ENCODE measurements at regions not wholly inside any gene's neighbourhood (a gene's known extent, or its start where the extent isn't known, plus 50 kb on each side); places are given as distances from the start of the nearest gene placed in this dataset.
A peak's percentile ranks its signal among the peaks of the same experiment; 100 is the strongest.

DNA sequence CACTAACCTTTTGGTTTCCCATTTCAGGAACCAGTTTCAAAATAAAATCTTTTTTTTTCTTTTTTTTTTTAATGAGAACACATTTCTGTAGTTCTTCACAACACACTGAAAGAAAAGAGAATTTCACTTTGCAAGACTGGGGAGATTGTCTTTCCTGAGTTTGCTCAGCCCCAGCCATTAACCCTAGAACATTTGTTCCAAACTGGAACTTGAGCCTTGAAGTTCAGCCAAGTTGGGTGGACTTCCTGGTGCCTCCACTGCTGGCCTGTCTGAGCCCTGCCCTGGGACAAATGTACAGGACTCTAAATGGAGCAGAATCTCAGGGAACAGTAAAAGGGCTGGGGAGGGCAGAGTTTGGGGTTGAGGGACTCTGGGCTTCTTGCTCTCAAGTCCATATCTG is 196.4 kb upstream of the LPP start:
- no peak for DNase-seq

- peak; percentile 80 for DNase-seq
These were observed 195.4 kb upstream of the LPP start for GRCh38 chr3:187958432-187959003.

DNA sequence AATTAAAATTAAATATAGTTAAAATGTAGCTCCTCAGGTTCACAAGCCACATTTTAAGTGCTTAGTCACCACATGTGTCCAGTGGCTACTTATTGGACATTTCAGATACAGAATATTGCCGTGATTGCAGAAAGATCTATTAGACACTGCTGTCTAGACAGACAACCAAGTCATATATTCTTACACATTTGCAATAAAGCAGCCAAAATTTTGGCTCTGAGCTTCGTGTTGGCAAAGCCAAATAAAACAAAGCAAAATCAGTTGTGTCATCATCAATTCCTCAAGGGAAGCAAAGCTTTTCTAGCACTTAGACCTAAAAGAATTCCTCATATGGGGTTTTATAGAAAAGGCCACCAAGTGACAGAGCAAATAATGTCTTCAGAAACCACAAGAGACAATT is 193.1 kb upstream of the LPP start:
- DNase-seq, result no peak

GRCh38 chr3:187961366-187961765 is 192.6 kb upstream of the LPP start:
- DNase-seq, result no peak

DNA sequence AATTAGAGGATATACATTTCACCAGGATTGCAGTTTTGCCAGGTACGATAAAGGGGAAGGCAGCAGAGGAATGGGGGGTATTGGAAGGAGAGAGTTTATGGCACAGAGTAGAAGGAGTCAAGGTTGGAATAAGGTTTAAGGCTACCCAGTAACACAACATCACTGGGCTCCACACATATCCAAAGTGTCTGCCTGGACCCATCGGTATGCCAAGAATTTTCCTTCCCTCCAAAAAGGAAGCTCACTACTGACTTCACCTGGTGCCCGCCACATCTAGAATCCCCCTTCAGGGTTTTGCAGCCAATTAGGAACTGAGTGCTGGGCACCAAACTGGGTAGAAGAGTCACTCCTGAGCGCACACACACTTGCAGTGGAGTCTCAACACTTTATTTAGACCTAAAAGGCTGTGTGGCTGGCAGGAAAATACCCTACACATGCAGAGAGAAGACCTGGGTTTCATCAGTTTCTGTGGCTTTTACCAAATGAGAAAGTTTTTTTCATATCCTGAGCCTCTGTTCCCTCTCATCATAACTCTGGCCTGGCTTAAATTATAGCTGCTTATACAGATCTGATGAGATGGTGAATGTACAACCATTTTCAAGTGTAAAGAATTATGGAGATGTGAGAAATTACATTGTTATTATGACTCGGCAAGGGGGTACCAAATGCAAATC is 190.8 kb upstream of the LPP start:
- no peak for DNase-seq

- DNase-seq, result no peak
These were observed 190.1 kb upstream of the LPP start for GRCh38 chr3:187963677-187964385.

DNA sequence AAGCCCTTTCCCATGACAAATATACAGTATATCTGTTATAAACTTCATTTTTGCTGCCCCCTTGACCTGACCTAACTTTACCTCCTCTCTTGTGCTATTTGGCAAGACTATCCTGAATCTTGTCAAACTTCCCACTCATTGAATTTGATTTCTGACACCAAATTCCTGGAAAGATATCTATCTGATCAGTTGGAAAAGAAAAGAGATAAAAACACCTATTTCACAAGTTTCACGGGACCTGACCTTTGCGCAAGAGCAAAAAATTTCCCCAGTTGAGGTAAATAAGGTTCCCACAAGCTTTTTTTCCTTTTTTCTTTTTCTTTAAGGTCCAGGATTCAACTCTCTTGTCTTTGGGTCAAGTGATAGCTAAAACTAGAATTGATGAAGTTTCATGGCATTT is 189.2 kb upstream of the LPP start:
- no peak for DNase-seq

DNA sequence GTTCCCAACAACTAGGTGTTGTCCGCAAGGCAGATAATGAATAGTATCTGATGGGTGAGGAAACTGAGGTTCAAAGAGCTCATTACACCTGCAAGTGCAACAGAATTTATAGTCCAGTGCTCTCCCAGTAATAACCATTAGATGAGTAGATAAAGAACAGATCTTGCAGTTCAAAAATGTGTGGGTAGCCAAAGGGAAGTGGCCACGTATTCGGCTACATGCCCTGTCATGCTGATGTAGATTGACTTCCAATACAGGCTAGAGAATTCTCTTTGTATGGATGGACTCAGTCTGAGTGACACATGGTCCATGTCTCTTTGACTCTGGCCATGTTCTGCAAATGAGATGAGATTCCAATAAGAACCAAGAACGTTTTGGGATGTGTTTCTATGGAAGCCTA is 187.9 kb upstream of the LPP start:
- no peak for DNase-seq

DNA sequence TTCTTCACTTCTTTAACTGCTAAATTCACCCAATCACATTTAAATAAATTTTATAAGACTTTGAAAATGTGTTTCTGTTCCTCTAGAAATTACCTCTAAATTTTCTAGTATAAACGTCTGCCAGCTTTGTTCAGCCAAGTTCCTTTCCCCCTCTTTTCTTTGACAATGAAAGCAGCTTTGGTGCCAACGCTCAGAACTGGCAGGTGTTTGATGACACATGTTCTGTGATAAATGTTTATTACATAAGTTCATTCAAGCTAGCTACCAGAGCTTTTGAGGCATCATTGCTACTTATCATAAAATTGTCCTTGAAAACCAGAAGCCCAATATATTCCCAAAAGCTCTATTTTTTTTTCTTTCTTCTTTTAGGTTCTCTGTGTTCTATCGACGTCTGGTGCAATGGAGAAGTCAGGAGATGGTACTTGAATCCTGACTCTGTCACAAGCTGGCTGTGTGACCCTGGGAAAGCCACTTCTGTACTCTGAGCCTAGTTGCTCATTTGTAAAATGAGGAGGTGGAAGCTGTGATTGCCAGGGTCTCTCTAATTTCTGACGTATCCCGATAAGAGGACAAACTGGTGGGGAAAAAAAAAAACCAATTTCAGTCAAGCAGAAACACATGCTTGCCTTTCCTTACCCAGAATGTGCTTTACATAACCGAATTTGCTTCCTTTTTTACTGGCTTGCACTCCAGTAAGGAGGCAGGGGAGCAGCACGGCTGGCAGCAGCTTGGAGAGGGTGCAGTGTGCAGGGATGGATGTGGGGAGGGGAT is 187.1 kb upstream of the LPP start:
- no peak for DNase-seq

GRCh38 chr3:187967993-187968392 is 186.0 kb upstream of the LPP start:
- no peak for DNase-seq

DNA sequence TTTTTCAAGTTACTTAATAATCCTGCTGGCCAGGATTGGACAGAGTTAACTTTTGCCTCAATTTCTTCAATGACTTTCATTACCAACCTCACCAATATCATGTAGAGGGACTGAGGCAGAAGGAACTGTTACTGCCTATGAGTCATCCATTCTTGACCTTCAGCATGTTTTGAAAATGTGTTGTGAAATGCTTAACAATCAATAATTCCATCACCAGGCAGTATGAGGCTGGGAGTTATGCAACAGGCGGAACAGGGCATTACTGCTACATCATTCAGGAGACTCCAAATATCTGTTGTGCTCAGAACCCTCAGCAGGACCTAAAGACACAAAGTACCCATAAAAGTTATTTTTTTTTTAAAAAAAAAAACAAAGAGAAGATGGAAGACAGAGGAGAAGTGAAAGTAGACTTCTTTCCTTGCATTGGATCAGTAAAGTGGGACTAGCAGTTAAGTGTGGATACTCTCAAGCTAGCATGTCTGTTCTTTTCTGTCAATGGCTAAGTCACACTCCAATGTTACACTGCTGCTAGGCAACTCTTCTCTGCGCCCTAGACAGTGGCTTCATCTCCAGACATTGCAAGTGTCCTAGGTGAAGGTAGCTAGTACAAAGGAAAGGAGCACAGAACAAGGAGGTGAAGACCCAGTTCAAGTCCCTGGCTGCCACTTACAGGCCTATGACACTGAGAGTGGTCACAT is 184.9 kb upstream of the LPP start:
- no peak for DNase-seq

GRCh38 chr3:187969581-187969950 is 184.4 kb upstream of the LPP start:
- no peak for DNase-seq

GRCh38 chr3:187970106-187970505 is 183.9 kb upstream of the LPP start:
- no peak for DNase-seq

GRCh38 chr3:187971629-187972028 is 182.3 kb upstream of the LPP start:
- no peak for DNase-seq

DNA sequence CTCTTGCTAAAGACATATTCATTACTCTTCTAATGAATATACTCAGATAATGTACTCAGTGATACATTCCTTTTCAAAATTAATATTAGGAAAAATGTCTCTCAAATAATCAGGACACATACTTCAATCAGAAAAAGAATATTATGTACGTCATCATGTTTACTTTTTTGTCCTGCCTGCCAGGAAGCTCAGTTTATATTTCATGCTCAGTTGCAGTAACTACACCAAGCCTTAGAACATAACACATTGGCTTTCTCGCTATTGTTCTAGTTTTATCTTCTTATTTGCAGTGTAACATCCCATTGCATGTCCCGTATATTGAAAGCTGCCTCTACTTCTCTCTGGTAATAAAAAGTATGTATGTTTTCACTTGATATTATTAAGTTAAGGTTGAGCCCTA is 181.5 kb upstream of the LPP start:
- DNase-seq, result no peak

DNA sequence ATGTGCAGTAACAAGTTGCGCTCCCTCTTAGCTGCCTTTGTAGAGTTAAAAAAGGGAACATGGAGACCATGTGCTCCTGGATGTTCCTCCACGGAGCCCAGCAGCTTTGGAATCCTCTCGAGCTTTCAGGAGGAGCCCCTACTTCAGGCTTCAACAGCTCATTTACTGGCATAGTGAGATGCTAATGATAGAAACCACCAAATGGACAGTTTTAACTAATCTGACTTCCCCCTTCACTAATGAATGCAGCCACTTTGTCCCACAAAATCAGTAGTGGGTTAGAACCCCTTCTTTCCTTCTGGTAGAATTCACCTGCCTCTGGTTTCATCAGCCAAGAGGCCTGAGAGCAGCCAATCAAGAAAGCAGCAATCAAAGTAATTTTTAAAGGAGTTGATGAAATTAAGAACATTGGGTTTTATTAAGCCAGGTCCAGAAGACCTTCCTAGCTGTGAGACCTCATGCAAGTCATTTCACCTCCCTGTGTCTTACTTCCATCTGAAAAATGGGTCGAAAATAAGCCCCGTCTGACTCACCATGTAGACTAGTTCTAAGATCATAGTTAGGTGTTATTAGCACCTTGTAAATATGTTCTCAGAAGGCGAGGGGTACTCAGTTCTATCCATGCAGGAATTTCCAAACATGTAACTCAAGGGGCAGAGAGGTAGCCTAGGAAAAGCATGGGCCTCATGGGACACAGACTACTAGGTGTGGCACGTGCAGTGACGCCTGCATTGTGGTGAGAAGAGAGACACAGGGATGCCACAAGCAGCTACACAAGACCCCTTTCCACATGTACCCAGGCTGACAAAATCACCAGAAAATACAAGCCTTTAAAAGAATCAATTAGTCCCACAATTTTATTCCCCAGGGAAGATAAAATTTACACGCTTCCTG is 179.7 kb upstream of the LPP start:
- no peak for DNase-seq

DNA sequence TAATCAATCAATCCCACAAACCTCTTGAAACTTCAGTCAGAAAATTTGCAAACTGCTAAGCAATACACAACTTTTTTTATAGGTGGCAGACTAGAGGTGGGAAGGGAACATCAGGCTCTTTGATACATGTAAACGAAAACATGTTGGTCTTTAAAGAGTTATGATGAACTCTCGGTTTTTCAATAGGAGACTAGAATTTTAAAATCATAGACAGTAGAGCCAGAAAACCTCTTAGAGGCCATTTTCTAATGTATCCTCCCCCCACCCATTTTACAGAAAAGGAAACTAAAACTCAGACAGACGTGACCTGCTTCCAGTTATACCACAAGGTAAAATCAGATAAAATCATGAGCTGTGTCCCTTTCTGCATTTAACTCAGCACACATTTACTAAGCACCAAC is 179.1 kb upstream of the LPP start:
- no peak for DNase-seq

GRCh38 chr3:187975561-187976364 is 178.2 kb upstream of the LPP start:
- DNase-seq, result no peak

DNA sequence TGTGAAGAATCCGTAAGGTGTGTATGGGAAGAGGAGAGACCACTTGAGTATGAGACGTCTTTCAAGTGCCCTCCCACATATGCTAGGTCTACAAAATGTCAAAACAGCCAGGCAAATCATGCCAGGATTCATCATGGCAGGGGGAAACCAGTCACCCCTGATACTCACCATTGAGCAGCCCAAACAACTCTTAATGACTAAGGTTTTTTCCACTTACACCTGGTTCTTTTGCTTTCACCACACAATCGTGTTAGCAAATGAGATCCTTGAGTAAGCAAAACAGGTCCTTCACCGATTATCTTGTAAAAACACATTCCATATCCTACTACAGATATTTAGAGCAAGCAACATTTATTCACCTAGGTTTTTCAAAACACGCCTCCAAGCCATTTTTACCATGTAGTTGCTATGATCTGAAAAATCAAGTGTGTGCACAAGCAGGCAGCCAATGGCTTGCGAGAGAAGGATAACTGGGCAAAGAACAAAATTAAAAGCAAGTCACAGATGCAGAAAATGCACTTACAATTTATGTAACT is 177.5 kb upstream of the LPP start:
- peak; percentile 75 for DNase-seq

- no peak for DNase-seq
These were observed 176.3 kb upstream of the LPP start for GRCh38 chr3:187977659-187978058.

GRCh38 chr3:187978433-187979011 is 175.4 kb upstream of the LPP start:
- no peak for DNase-seq

Measured in activated effector memory CD4-positive, alpha-beta T cell treated with anti-CD3 and anti-CD28 coated beads, Interleukin-2, amount 50 U/mL, for 16 hours (primary cell).